ENCODE measurements at regions not wholly inside any gene's neighbourhood (a gene's known extent, or its start where the extent isn't known, plus 50 kb on each side); places are given as distances from the start of the nearest gene placed in this dataset.

GRCh38 chr7:153027904-153028303, 268.4 kb downstream of the ACTR3B start:
- Mint-ChIP-seq H3K27ac (no peak overlapping the region), H3K36me3 (ENCODE audit: low read depth) (no peaks in the 10 kb centered on the region), H3K27me3 (ENCODE audit: low read depth) (no peaks in the 10 kb centered on the region), H3K9me3 (no peaks in the 10 kb centered on the region), H3K4me3 (no peak overlapping the region), H3K4me1 (ENCODE audit: low read depth) (no peaks in the 10 kb centered on the region)
- DNase-seq, result no peak
- intact Hi-C loops (cut with micrococcal nuclease), result no loop called here
- CTCF ChIA-PET, result no interaction called here

- Mint-ChIP-seq H3K4me1 (ENCODE audit: low read depth) (no peaks in the 10 kb centered on the region), H3K9me3 (no peaks in the 10 kb centered on the region), H3K27me3 (ENCODE audit: low read depth) (no peaks in the 10 kb centered on the region), H3K27ac (no peak overlapping the region), H3K4me3 (no peak overlapping the region), H3K36me3 (ENCODE audit: low read depth) (no peaks in the 10 kb centered on the region)
- CTCF ChIA-PET, result interaction anchor here (0.6 kb wide), 1 partner anchor 17 kb away, joined by 3 read pairs; no protein-coding TSS in a partner anchor
- intact Hi-C loops (cut with micrococcal nuclease), result no loop called here
- DNase-seq, result no peak
These were observed 271.4 kb downstream of the ACTR3B start for GRCh38 chr7:153030976-153031375.

- Mint-ChIP-seq H3K27me3 (ENCODE audit: low read depth) (no peaks in the 10 kb centered on the region), H3K27ac (no peak overlapping the region), H3K4me1 (ENCODE audit: low read depth) (no peaks in the 10 kb centered on the region), H3K36me3 (ENCODE audit: low read depth) (no peaks in the 10 kb centered on the region), H3K4me3 (no peak overlapping the region), H3K9me3 (no peaks in the 10 kb centered on the region)
- no peak for DNase-seq
- intact Hi-C loops (cut with micrococcal nuclease), result no loop called here
- CTCF ChIA-PET, result no interaction called here
These were observed 275.2 kb downstream of the ACTR3B start for GRCh38 chr7:153034791-153035190.

GRCh38 chr7:153036396-153037063, 277.0 kb downstream of the ACTR3B start:
- Mint-ChIP-seq H3K4me3 (no peak overlapping the region), H3K27ac (no peak overlapping the region), H3K4me1 (ENCODE audit: low read depth) (no peaks in the 10 kb centered on the region), H3K9me3 (no peaks in the 10 kb centered on the region), H3K27me3 (ENCODE audit: low read depth) (no peaks in the 10 kb centered on the region), H3K36me3 (ENCODE audit: low read depth) (no peaks in the 10 kb centered on the region)
- intact Hi-C loops (cut with micrococcal nuclease), result no loop called here
- no peak for DNase-seq
- CTCF ChIA-PET, result no interaction called here

- H3K9me3 Mint-ChIP-seq, result no peaks in the 10 kb centered on the region
- H3K36me3 Mint-ChIP-seq (ENCODE audit: low read depth), result no peaks in the 10 kb centered on the region
- H3K4me1 Mint-ChIP-seq (ENCODE audit: low read depth), result no peaks in the 10 kb centered on the region
- DNase-seq, result no peak
- no peak overlapping the region for H3K4me3 Mint-ChIP-seq
- H3K27ac Mint-ChIP-seq, result no peak overlapping the region
- intact Hi-C loops (cut with micrococcal nuclease), result no loop called here
- CTCF ChIA-PET, result no interaction called here
- H3K27me3 Mint-ChIP-seq (ENCODE audit: low read depth), result no peaks in the 10 kb centered on the region
These were observed 283.9 kb downstream of the ACTR3B start for GRCh38 chr7:153043440-153043839.

GRCh38 chr7:153044981-153045380, 285.4 kb downstream of the ACTR3B start:
- intact Hi-C loops (cut with micrococcal nuclease), result no loop called here
- no peak for DNase-seq
- H3K4me1 Mint-ChIP-seq (ENCODE audit: low read depth), result no peaks in the 10 kb centered on the region
- H3K36me3 Mint-ChIP-seq (ENCODE audit: low read depth), result no peaks in the 10 kb centered on the region
- no peak overlapping the region for H3K27ac Mint-ChIP-seq
- H3K27me3 Mint-ChIP-seq (ENCODE audit: low read depth), result no peaks in the 10 kb centered on the region
- no peak overlapping the region for H3K4me3 Mint-ChIP-seq
- CTCF ChIA-PET, result no interaction called here
- H3K9me3 Mint-ChIP-seq, result no peaks in the 10 kb centered on the region

- Mint-ChIP-seq H3K4me1 (ENCODE audit: low read depth) (no peaks in the 10 kb centered on the region), H3K36me3 (ENCODE audit: low read depth) (no peaks in the 10 kb centered on the region), H3K27me3 (ENCODE audit: low read depth) (no peaks in the 10 kb centered on the region), H3K4me3 (no peak overlapping the region), H3K27ac (no peak overlapping the region), H3K9me3 (no peaks in the 10 kb centered on the region)
- intact Hi-C loops (cut with micrococcal nuclease), result no loop called here
- CTCF ChIA-PET, result no interaction called here
- DNase-seq, result no peak
These were observed 287.8 kb downstream of the ACTR3B start for GRCh38 chr7:153047079-153047959.

- Mint-ChIP-seq H3K27ac (no peak overlapping the region), H3K36me3 (ENCODE audit: low read depth) (no peaks in the 10 kb centered on the region), H3K9me3 (no peaks in the 10 kb centered on the region), H3K27me3 (ENCODE audit: low read depth) (no peaks in the 10 kb centered on the region), H3K4me3 (no peak overlapping the region), H3K4me1 (ENCODE audit: low read depth) (no peaks in the 10 kb centered on the region)
- CTCF ChIA-PET, result no interaction called here
- DNase-seq, result no peak
- intact Hi-C loops (cut with micrococcal nuclease), result no loop called here
These were observed 292.7 kb downstream of the ACTR3B start for GRCh38 chr7:153052206-153052605.

- peak; percentile 32 for DNase-seq
- H3K27me3 Mint-ChIP-seq (ENCODE audit: low read depth), result no peaks in the 10 kb centered on the region
These were observed 302.5 kb downstream of the ACTR3B start for GRCh38 chr7:153061910-153062528.

GRCh38 chr7:153065051-153065450, 305.5 kb downstream of the ACTR3B start:
- DNase-seq, result no peak
- CTCF ChIA-PET, result no interaction called here
- Mint-ChIP-seq H3K36me3 (ENCODE audit: low read depth) (no peaks in the 10 kb centered on the region), H3K27me3 (ENCODE audit: low read depth) (no peaks in the 10 kb centered on the region), H3K4me1 (ENCODE audit: low read depth) (no peaks in the 10 kb centered on the region), H3K27ac (no peak overlapping the region), H3K4me3 (no peak overlapping the region), H3K9me3 (no peaks in the 10 kb centered on the region)
- intact Hi-C loops (cut with micrococcal nuclease), result no loop called here

More at GRCh38 chr7:153061910-153062528, 302.5 kb downstream of the ACTR3B start:
- CTCF ChIA-PET, result no interaction called here
- no peaks in the 10 kb centered on the region for H3K9me3 Mint-ChIP-seq
- no peaks in the 10 kb centered on the region for H3K36me3 Mint-ChIP-seq (ENCODE audit: low read depth)
- no peak overlapping the region for H3K4me3 Mint-ChIP-seq
- H3K4me1 Mint-ChIP-seq (ENCODE audit: low read depth), result no peaks in the 10 kb centered on the region
- intact Hi-C loops (cut with micrococcal nuclease), result loop anchor here (2.0 kb wide), 1 partner anchor 185 kb away; no protein-coding TSS in a partner anchor
- no peak overlapping the region for H3K27ac Mint-ChIP-seq

- Mint-ChIP-seq H3K4me1 (ENCODE audit: low read depth) (no peaks in the 10 kb centered on the region), H3K9me3 (no peaks in the 10 kb centered on the region), H3K27me3 (ENCODE audit: low read depth) (no peaks in the 10 kb centered on the region), H3K4me3 (no peak overlapping the region), H3K27ac (no peak overlapping the region), H3K36me3 (ENCODE audit: low read depth) (no peaks in the 10 kb centered on the region)
- intact Hi-C loops (cut with micrococcal nuclease), result no loop called here
- DNase-seq, result no peak
- CTCF ChIA-PET, result no interaction called here
These were observed 307.2 kb downstream of the ACTR3B start for GRCh38 chr7:153066711-153067110.

GRCh38 chr7:153070141-153070540, 310.6 kb downstream of the ACTR3B start:
- H3K4me3 Mint-ChIP-seq, result no peak overlapping the region
- H3K27me3 Mint-ChIP-seq (ENCODE audit: low read depth), result no peaks in the 10 kb centered on the region
- no peak for DNase-seq
- CTCF ChIA-PET, result interaction anchor here (1.0 kb wide), 1 partner anchor 10 kb away, joined by 3 read pairs; no protein-coding TSS in a partner anchor
- H3K4me1 Mint-ChIP-seq (ENCODE audit: low read depth), result no peaks in the 10 kb centered on the region
- no peaks in the 10 kb centered on the region for H3K9me3 Mint-ChIP-seq
- no peak overlapping the region for H3K27ac Mint-ChIP-seq
- no peaks in the 10 kb centered on the region for H3K36me3 Mint-ChIP-seq (ENCODE audit: low read depth)
- intact Hi-C loops (cut with micrococcal nuclease), result no loop called here

All from activated naive CD4-positive, alpha-beta T cell treated with anti-CD3 and anti-CD28 coated beads for 36 hours (primary cell).